NB4 (cell line): ENCODE measurements at regions not wholly inside any gene's neighbourhood (a gene's known extent, or its start where the extent isn't known, plus 50 kb on each side); places are given as distances from the start of the nearest gene placed in this dataset.
"Not testable (repeated sequence)": the region's sequence is repeated elsewhere in the genome, so short reads cannot be mapped to it uniquely, and the experiment has no call there.

Experiments
- DNase-seq: peaks from one replicate; pipeline ENCODE4 v3.0.0; 2010; ENCODE audit warnings: low read depth
- H3K4me3 ChIP-seq: one replicate; pipeline ENCODE4 v1.5.1; 2011; ENCODE audit warnings: mild to moderate bottlenecking, low read depth, low read length, moderate library complexity
- CTCF ChIP-seq: IDR thresholded peaks from one replicate; pipeline ENCODE4 v1.5.1; 2012; ENCODE audit warnings: low read depth, low read length
- MAX ChIP-seq: IDR thresholded peaks from 2 replicates; pipeline ENCODE4 v1.6.1; 2011; ENCODE audit warnings: low read depth, low read length
- MYC ChIP-seq: IDR thresholded peaks from 2 replicates; pipeline ENCODE4 v1.6.1; 2011; ENCODE audit warnings: low read depth, low read length
- POLR2A ChIP-seq: IDR thresholded peaks from 2 replicates; pipeline ENCODE4 v1.6.1; 2011; ENCODE audit warnings: mild to moderate bottlenecking; ENCODE audit not compliant: insufficient read length; ENCODE audit errors: extremely low read depth

GRCh38 chr19:32066056-32066455 is 279.4 kb upstream of the ZNF507 start:
- DNase-seq, result no peak
- TF ChIP-seq MAX (no peak), CTCF (no peak), MYC (no peak), POLR2A (no peak)
- H3K4me3 ChIP-seq, result no peak overlapping the region

- TF ChIP-seq CTCF (no peak), MAX (no peak), MYC (no peak), POLR2A (no peak)
- no peak for DNase-seq
- no peak overlapping the region for H3K4me3 ChIP-seq
These were observed 277.7 kb upstream of the ZNF507 start for GRCh38 chr19:32067685-32068084.

GRCh38 chr19:32068793-32069192 is 276.6 kb upstream of the ZNF507 start:
- no peak for DNase-seq
- H3K4me3 ChIP-seq, result no peak overlapping the region
- no peak for TF ChIP-seq MYC
- TF ChIP-seq CTCF, result no peak
- TF ChIP-seq POLR2A, result no peak

- TF ChIP-seq MYC, result no peak
- TF ChIP-seq POLR2A, result no peak
- no peak for TF ChIP-seq MAX
- TF ChIP-seq CTCF, result no peak
- DNase-seq, result no peak
- H3K4me3 ChIP-seq, result no peak overlapping the region
These were observed 275.3 kb upstream of the ZNF507 start for GRCh38 chr19:32070101-32070500.

GRCh38 chr19:32082028-32082427 is 263.4 kb upstream of the ZNF507 start:
- H3K4me3 ChIP-seq, result no peak overlapping the region
- no peak for TF ChIP-seq MAX
- no peak for TF ChIP-seq CTCF
- TF ChIP-seq POLR2A, result no peak
- DNase-seq, result no peak

- DNase-seq, H3K4me3 ChIP-seq: not testable (repeated sequence)
These were observed 260.6 kb upstream of the ZNF507 start for GRCh38 chr19:32084756-32085363.
